HEK293 (cell line): ENCODE measurements at regions not wholly inside any gene's neighbourhood (a gene's known extent, or its start where the extent isn't known, plus 50 kb on each side); places are given as distances from the start of the nearest gene placed in this dataset.

Source experiments
- CTCF ChIA-PET: fragments of 350-600 bp; formaldehyde crosslinking; extraction: SDS; loops from one replicate; lab custom pipeline; 2021; ENCODE audit warnings: antibody characterized with exemption; lab: Yijun Ruan, JAX
- POLR2A ChIA-PET: fragments of 300-600 bp; formaldehyde crosslinking; extraction: SDS; loops from one replicate; lab custom pipeline; 2020; ENCODE audit warnings: antibody characterized with exemption, inconsistent platforms; lab: Yijun Ruan, JAX
- H3K27ac ChIP-seq: fragments of 200-500 bp; sonication (Bioruptor generic); 2 replicates; pipeline ENCODE4 v1.5.1; 2014; ENCODE audit warnings: low read depth, low read length, control low read depth, inconsistent platforms; ENCODE audit errors: extremely low read depth
- H3K36me3 ChIP-seq, 2 experiments: fragments of 200-500 bp in 1 of 2; sonication (Bioruptor generic) in 1 of 2; 1 replicate in 1 of 2; 2 replicates in 1 of 2; pipeline ENCODE4 v1.5.1; 2014 to 2017; ENCODE audit warnings: inconsistent platforms in 2 of 2, low read length in 2 of 2; ENCODE audit not compliant: control insufficient read depth in 2 of 2, insufficient read depth in 1 of 2
- H3K4me1 ChIP-seq: fragments of 200-500 bp; sonication (Bioruptor generic); 2 replicates; pipeline ENCODE4 v1.5.1; 2014; ENCODE audit warnings: mild to moderate bottlenecking, low read length, inconsistent platforms; ENCODE audit not compliant: control insufficient read depth, insufficient read depth
- H3K4me3 ChIP-seq: 2 replicates; pipeline ENCODE4 v1.5.1; 2011; ENCODE audit warnings: low read depth, mild to moderate bottlenecking, control low read depth, low read length, moderate library complexity
- H3K9me3 ChIP-seq: fragments of 200-500 bp; sonication (Bioruptor generic); 2 replicates; pipeline ENCODE4 v1.5.1; 2014; ENCODE audit warnings: low read depth, low read length, inconsistent platforms; ENCODE audit not compliant: control insufficient read depth, insufficient read depth
- GLIS1 ChIP-seq: fragments of 450-650 bp; formaldehyde crosslinking; IDR thresholded peaks from 2 replicates; pipeline ENCODE4 v1.5.1; 2016; ENCODE audit warnings: missing biosample characterization, missing genetic modification characterization
- SCRT2 ChIP-seq: fragments of 450-650 bp; formaldehyde crosslinking; IDR thresholded peaks from 2 replicates; pipeline ENCODE4 v1.5.1; 2016; ENCODE audit warnings: missing biosample characterization, missing genetic modification characterization
- ZFP3 ChIP-seq: fragments of 450-650 bp; formaldehyde crosslinking; IDR thresholded peaks from 2 replicates; pipeline ENCODE4 v1.5.1; 2016; ENCODE audit warnings: low read depth, missing biosample characterization, missing genetic modification characterization
- ZNF274 ChIP-seq, 2 experiments: fragments of 200-500 bp in 1 of 2; fragments of 450-650 bp in 1 of 2; sonication (Bioruptor generic) in 1 of 2; formaldehyde crosslinking in 1 of 2; IDR thresholded peaks; 2 replicates each; pipeline versions ENCODE4 v1.5.1 to v1.6.1; 2014 to 2016; ENCODE audit warnings: borderline replicate concordance in 1 of 2, inconsistent platforms in 1 of 2, low read length in 1 of 2, missing biosample characterization in 1 of 2, missing genetic modification characterization in 1 of 2
- ZNF335 ChIP-seq: fragments of 450-650 bp; formaldehyde crosslinking; conservative IDR thresholded peaks from 2 replicates; pipeline ENCODE4 v1.5.1; 2016; ENCODE audit warnings: missing biosample characterization, missing genetic modification characterization
- ZNF341 ChIP-seq: fragments of 450-650 bp; formaldehyde crosslinking; IDR thresholded peaks from 2 replicates; pipeline ENCODE4; 2016; ENCODE audit warnings: low read depth, missing biosample characterization, missing genetic modification characterization
- ZNF404 ChIP-seq: fragments of 450-650 bp; formaldehyde crosslinking; IDR thresholded peaks from 2 replicates; pipeline ENCODE4 v1.5.1; 2017; ENCODE audit warnings: missing biosample characterization, missing genetic modification characterization
- ZNF501 ChIP-seq: fragments of 450-650 bp; formaldehyde crosslinking; IDR thresholded peaks from 2 replicates; pipeline ENCODE4 v1.5.1; 2016; ENCODE audit warnings: missing biosample characterization, missing genetic modification characterization
- ZNF555 ChIP-seq: fragments of 450-650 bp; formaldehyde crosslinking; conservative IDR thresholded peaks from 2 replicates; pipeline ENCODE4 v1.5.1; 2017; ENCODE audit warnings: missing biosample characterization, mild to moderate bottlenecking, missing genetic modification characterization, inconsistent platforms
- ZNF701 ChIP-seq: fragments of 450-650 bp; formaldehyde crosslinking; IDR thresholded peaks from 2 replicates; pipeline ENCODE4 v1.5.1; 2016; ENCODE audit warnings: missing biosample characterization, missing genetic modification characterization
- ZNF830 ChIP-seq: fragments of 450-650 bp; IDR thresholded peaks from 2 replicates; pipeline ENCODE4 v1.5.0; 2018; ENCODE audit warnings: missing biosample characterization, missing genetic modification characterization, low read depth, mild to moderate bottlenecking, moderate library complexity
- ZSCAN23 ChIP-seq: fragments of 450-650 bp; formaldehyde crosslinking; IDR thresholded peaks from 2 replicates; pipeline ENCODE4 v1.5.1; 2016; ENCODE audit warnings: missing biosample characterization, missing genetic modification characterization
- TF ChIP-seq, protein P1 (sequence below): fragments of 450-650 bp; formaldehyde crosslinking; IDR thresholded peaks from 2 replicates; pipeline ENCODE4 v1.5.1; 2016; ENCODE audit warnings: missing biosample characterization, missing genetic modification characterization
- TF ChIP-seq, protein P2 (sequence below): fragments of 450-650 bp; formaldehyde crosslinking; IDR thresholded peaks from 2 replicates; pipeline ENCODE4 v1.5.1; 2016; ENCODE audit warnings: missing biosample characterization, missing genetic modification characterization

DNA sequence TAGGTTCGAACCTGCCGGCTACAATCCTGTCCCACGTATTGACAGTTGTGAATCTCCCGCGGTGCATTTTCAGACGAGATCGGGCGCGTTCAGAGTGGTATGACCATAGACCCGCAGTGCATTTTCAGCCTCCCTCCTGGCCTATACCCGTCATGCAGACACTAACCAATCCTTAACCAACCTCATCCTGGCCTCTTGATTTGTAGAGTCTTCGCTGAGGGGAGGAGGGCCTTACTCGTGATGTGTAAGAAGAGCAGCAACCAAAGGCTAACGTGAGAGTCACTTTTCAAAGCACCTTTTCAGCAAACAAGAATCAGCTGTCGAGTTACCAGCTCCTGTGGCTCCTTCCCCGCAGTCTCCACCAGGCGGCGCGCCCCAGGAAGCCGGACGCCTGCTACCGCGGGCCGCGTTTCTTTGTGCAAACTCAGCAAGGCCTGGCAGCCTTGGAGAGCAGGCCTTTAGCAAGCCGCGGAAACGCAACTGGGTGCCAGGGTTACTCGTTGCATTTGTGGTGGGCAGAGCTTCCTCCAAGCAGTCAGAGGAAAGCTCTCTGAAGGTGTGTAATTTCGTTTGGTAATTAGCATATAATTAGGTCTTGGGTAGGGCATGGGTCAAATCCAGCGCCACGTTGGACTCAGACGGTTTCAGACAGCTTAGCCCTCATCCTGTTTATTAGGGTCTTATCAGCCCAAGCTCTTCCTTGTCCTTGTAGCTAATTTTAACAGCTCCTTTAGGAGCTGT lies 139.8 kb downstream of the OR2B2 start (continued):
- TF ChIP-seq ZNF404 (tag by site-specific recombination) (no peak), SCRT2 (tag by site-specific recombination) (0 out of 2 replicates have a peak, but pooled peaks have one; percentile 6), GLIS1 (no peak)

DNA sequence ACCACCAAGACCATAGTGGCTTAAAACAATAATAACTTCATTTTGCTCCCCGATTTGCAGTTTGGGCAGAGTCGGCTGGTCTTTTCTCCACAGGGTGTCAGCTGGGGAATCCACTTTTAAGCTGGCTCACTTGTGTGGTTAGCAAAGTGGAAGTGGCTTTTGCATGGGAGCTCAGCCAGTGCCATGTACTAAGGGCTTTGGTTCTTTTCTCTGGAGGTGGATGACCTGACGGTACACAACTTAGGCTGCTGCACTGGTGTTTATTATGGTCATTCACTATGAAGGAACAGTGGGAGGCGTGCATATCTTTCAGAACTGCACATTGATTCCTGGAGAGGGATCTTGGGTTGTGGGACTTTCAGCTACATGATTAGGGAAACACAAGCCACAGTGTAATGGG lies 141.0 kb downstream of the OR2B2 start:
- Histone ChIP-seq H3K4me3 (no peak overlapping the region), H3K9me3 (no peaks in the 10 kb centered on the region), H3K36me3 (no peaks in the 10 kb centered on the region), H3K27ac (no peak overlapping the region), H3K4me1 (no peaks in the 10 kb centered on the region)
- ChIA-PET CTCF (interaction anchor here (0.7 to 4.0 kb wide), 9 partner anchors 9 to 459 kb away, joined by 3 to 62 read pairs (median 15); no protein-coding TSS in a partner anchor), POLR2A (interaction anchor here (1.6 to 2.5 kb wide), 4 partner anchors 12 to 68 kb away, joined by 4 to 22 read pairs (median 7); a partner anchor contains a TSS)
- TF ChIP-seq SCRT2 (tag by site-specific recombination) (no peak), ZNF335 (tag by site-specific recombination) (no peak), ZNF341 (tag by site-specific recombination) (peak; percentile 52; the same call in 1 of the 2 replicates)

DNA sequence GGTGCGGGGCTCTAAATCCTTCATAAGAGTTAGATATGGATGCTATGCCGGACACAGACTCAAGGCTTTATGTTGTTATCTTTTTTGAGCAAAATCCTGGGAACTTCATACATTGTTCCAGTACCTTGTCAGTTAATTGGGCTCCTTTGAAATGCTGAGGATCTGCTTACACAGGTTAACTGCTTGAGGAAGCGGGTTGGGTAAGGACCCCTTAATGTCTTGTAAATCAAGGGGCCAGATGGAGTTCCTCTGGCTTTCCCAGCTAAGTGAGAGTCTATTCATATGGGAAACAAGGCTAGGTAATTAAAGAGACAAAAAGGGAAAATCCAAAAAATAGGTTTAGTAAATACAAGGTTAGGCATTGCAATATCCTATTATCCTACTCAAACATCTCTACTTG lies 141.5 kb downstream of the OR2B2 start:
- CTCF ChIA-PET = interaction anchor here (2.7 to 4.0 kb wide), 4 partner anchors 8 to 17 kb away, joined by 14 to 62 read pairs (median 23); no protein-coding TSS in a partner anchor

More for the DNA sequence above, 141.5 kb downstream of the OR2B2 start:
- no peaks in the 10 kb centered on the region for H3K36me3 ChIP-seq
- H3K4me3 ChIP-seq = no peak overlapping the region
- TF ChIP-seq, protein P1, sequence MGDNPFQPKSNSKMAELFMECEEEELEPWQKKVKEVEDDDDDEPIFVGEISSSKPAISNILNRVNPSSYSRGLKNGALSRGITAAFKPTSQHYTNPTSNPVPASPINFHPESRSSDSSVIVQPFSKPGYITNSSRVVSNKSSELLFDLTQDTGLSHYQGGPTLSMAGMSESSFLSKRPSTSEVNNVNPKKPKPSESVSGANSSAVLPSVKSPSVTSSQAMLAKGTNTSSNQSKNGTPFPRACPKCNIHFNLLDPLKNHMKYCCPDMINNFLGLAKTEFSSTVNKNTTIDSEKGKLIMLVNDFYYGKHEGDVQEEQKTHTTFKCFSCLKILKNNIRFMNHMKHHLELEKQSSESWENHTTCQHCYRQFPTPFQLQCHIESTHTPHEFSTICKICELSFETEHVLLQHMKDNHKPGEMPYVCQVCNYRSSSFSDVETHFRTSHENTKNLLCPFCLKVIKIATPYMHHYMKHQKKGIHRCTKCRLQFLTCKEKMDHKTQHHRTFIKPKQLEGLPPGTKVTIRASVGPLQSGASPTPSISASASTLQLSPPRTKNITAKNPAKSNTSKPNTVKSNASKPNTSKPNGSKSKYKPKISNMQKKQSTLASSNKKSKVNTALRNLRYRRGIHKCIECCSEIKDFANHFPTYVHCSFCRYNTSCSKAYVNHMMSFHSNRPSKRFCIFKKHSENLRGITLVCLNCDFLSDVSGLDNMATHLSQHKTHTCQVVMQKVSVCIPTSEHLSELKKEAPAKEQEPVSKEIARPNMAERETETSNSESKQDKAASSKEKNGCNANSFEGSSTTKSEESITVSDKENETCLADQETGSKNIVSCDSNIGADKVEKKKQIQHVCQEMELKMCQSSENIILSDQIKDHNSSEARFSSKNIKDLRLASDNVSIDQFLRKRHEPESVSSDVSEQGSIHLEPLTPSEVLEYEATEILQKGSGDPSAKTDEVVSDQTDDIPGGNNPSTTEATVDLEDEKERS = no peak
- TF ChIP-seq, protein P2, sequence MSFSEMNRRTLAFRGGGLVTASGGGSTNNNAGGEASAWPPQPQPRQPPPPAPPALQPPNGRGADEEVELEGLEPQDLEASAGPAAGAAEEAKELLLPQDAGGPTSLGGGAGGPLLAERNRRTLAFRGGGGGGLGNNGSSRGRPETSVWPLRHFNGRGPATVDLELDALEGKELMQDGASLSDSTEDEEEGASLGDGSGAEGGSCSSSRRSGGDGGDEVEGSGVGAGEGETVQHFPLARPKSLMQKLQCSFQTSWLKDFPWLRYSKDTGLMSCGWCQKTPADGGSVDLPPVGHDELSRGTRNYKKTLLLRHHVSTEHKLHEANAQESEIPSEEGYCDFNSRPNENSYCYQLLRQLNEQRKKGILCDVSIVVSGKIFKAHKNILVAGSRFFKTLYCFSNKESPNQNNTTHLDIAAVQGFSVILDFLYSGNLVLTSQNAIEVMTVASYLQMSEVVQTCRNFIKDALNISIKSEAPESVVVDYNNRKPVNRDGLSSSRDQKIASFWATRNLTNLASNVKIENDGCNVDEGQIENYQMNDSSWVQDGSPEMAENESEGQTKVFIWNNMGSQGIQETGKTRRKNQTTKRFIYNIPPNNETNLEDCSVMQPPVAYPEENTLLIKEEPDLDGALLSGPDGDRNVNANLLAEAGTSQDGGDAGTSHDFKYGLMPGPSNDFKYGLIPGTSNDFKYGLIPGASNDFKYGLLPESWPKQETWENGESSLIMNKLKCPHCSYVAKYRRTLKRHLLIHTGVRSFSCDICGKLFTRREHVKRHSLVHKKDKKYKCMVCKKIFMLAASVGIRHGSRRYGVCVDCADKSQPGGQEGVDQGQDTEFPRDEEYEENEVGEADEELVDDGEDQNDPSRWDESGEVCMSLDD (tag by site-specific recombination) = no peak
- TF ChIP-seq ZNF274 (IDR thresholded peaks at IDR 0.05; ENCODE audit: low read length) = no peak
- TF ChIP-seq ZNF274 (tag by site-specific recombination; IDR thresholded peaks at IDR 0.05; ENCODE audit: borderline replicate concordance) = no peak
- no peak for TF ChIP-seq ZNF830 (tag by site-specific recombination)
- TF ChIP-seq ZSCAN23 (tag by site-specific recombination) = no peak
- TF ChIP-seq ZNF501 = no peak
- no peak for TF ChIP-seq ZFP3 (tag by site-specific recombination)
- no peak for TF ChIP-seq ZNF555 (tag by site-specific recombination)
- TF ChIP-seq ZNF701 = no peak
- TF ChIP-seq, all 188 proteins: peak for 0
- no peaks in the 10 kb centered on the region for H3K9me3 ChIP-seq
- H3K4me1 ChIP-seq = no peaks in the 10 kb centered on the region
- POLR2A ChIA-PET = interaction anchor here (2.5 kb wide), 1 partner anchor 11 kb away, joined by 7 read pairs; no protein-coding TSS in a partner anchor
- H3K27ac ChIP-seq = no peak overlapping the region
